IMR-90 (cell line): ENCODE measurements at regions not wholly inside any gene's neighbourhood (a gene's known extent, or its start where the extent isn't known, plus 50 kb on each side); places are given as distances from the start of the nearest gene placed in this dataset.

Experiments used
- ATAC-seq: fragments of 200-7000 bp; cut with Tn5 transposase; 2 replicates; pipeline ENCODE4 v1.9.1; 2020; ENCODE audit warnings: low read depth, mild to moderate bottlenecking, moderate library complexity
- BruUV-seq: library from RNA; stranded (reverse); fragments of 400-500 nt; replicated peaks from 2 replicates; lab custom pipeline; 2021; lab: Mats Ljungman, UMichigan
- CTCF ChIA-PET: fragments of 300-600 bp; formaldehyde crosslinking; extraction: SDS; loops from one replicate; lab custom pipeline; 2021; ENCODE audit warnings: antibody characterized with exemption; lab: Yijun Ruan, JAX
- POLR2A ChIA-PET: fragments of 300-600 bp; sonication (Branson Sonifier 250); formaldehyde crosslinking; loops from one replicate; lab custom pipeline; 2022; ENCODE audit warnings: antibody characterized with exemption; ENCODE audit not compliant: unreplicated experiment; lab: Charles Lee
- DNase-seq: peaks from one replicate; pipeline ENCODE4 v3.0.0; 2013
- H2AFZ ChIP-seq: replicated peaks from 2 replicates; pipeline ENCODE3; 2013; ENCODE audit warnings: low read length, mild to moderate bottlenecking; ENCODE audit not compliant: poor library complexity
- H2AK5ac ChIP-seq: 2 replicates; pipeline ENCODE4 v1.6.1; 2013; ENCODE audit warnings: low read depth, low read length, inconsistent platforms
- H2AK9ac ChIP-seq: replicated peaks from 2 replicates; pipeline ENCODE3; 2013; ENCODE audit warnings: mild to moderate bottlenecking, low read depth, low read length, moderate library complexity; ENCODE audit not compliant: poor library complexity
- H2BK120ac ChIP-seq: 2 replicates; pipeline ENCODE4 v1.6.1; 2013; ENCODE audit warnings: low read depth, low read length, inconsistent platforms
- H2BK15ac ChIP-seq: 3 replicates; pipeline ENCODE4 v1.6.1; 2013; ENCODE audit warnings: low read depth, low read length, inconsistent platforms
- H2BK20ac ChIP-seq: 2 replicates; pipeline ENCODE4 v1.6.1; 2013; ENCODE audit warnings: low read depth, mild to moderate bottlenecking, inconsistent platforms, low read length, moderate library complexity
- H2BK5ac ChIP-seq: 2 replicates; pipeline ENCODE4 v1.6.1; 2013; ENCODE audit warnings: mild to moderate bottlenecking, low read depth, low read length, inconsistent platforms; ENCODE audit not compliant: poor library complexity, severe bottlenecking
- H3K14ac ChIP-seq: replicated peaks from 2 replicates; pipeline ENCODE4 v1.6.1; 2013; ENCODE audit warnings: low read depth, low read length, inconsistent platforms
- H3K18ac ChIP-seq: 2 replicates; pipeline ENCODE4 v1.6.1; 2013; ENCODE audit warnings: low read depth, low read length, control low read depth
- H3K23ac ChIP-seq: 2 replicates; pipeline ENCODE4 v1.6.1; 2013; ENCODE audit warnings: low read depth, low read length, inconsistent platforms
- H3K27ac ChIP-seq: 2 replicates; pipeline ENCODE4 v1.5.1; 2013; ENCODE audit warnings: mild to moderate bottlenecking, control low read depth, low read length; ENCODE audit not compliant: insufficient read depth
- H3K27me3 ChIP-seq: 2 replicates; pipeline ENCODE4 v1.6.1; 2013; ENCODE audit warnings: low read length; ENCODE audit not compliant: control insufficient read depth, insufficient read depth
- H3K36me3 ChIP-seq: 2 replicates; pipeline ENCODE4 v1.6.1; 2013; ENCODE audit warnings: low read length, mixed read lengths; ENCODE audit not compliant: control insufficient read depth, insufficient read depth
- H3K4ac ChIP-seq: 2 replicates; pipeline ENCODE4 v1.6.1; 2013; ENCODE audit warnings: low read depth, low read length, inconsistent platforms
- H3K4me1 ChIP-seq: 2 replicates; pipeline ENCODE4 v1.6.1; 2013; ENCODE audit warnings: low read length, mixed read lengths; ENCODE audit not compliant: control insufficient read depth, insufficient read depth
- H3K4me2 ChIP-seq: 2 replicates; pipeline ENCODE4 v1.6.1; 2013; ENCODE audit warnings: low read depth, mild to moderate bottlenecking, control low read depth, low read length, moderate library complexity
- H3K4me3 ChIP-seq: 2 replicates; pipeline ENCODE4 v1.5.1; 2013; ENCODE audit warnings: low read depth, mild to moderate bottlenecking, control low read depth, low read length, moderate library complexity; ENCODE audit not compliant: insufficient read depth
- H3K56ac ChIP-seq: 2 replicates; pipeline ENCODE4 v1.6.1; 2013; ENCODE audit warnings: low read length, inconsistent platforms; ENCODE audit not compliant: insufficient read depth; ENCODE audit errors: extremely low read depth
- H3K79me1 ChIP-seq, 2 experiments: 2 replicates each; pipeline ENCODE4 v1.6.1; 2013; ENCODE audit warnings: low read length in 2 of 2, inconsistent platforms in 1 of 2, low read depth in 1 of 2
- H3K9ac ChIP-seq: 2 replicates; pipeline ENCODE4 v1.6.1; 2013; ENCODE audit warnings: low read depth, low read length, control low read depth
- H3K9me1 ChIP-seq: 2 replicates; pipeline ENCODE4 v1.6.1; 2013; ENCODE audit warnings: low read length, inconsistent platforms; ENCODE audit not compliant: insufficient read depth
- H3K9me3 ChIP-seq: 2 replicates; pipeline ENCODE4 v1.6.1; 2013; ENCODE audit warnings: low read length; ENCODE audit not compliant: control insufficient read depth, insufficient read depth
- H4K20me1 ChIP-seq: 2 replicates; pipeline ENCODE4 v1.6.1; 2013; ENCODE audit warnings: low read length, inconsistent platforms; ENCODE audit not compliant: insufficient read depth
- H4K5ac ChIP-seq: 2 replicates; pipeline ENCODE4 v1.6.1; 2013; ENCODE audit warnings: mild to moderate bottlenecking, low read depth, low read length, control low read depth
- H4K8ac ChIP-seq, 2 experiments: 2 replicates each; pipeline ENCODE4 v1.6.1; 2013; ENCODE audit warnings: low read depth in 2 of 2, low read length in 2 of 2, control low read depth in 1 of 2, inconsistent platforms in 1 of 2
- H4K91ac ChIP-seq: 2 replicates; pipeline ENCODE4 v1.6.1; 2013; ENCODE audit warnings: low read depth, low read length, inconsistent platforms; ENCODE audit not compliant: insufficient read depth
- BHLHE40 ChIP-seq: fragments of 150-350 bp; IDR thresholded peaks from 2 replicates; pipeline ENCODE4 v1.6.1; 2016; ENCODE audit warnings: mild to moderate bottlenecking, low read depth, low read length
- MAFK ChIP-seq: IDR thresholded peaks from 2 replicates; pipeline ENCODE4 v1.6.1; 2012; ENCODE audit warnings: low read depth, low read length, improper control_type of control experiment
- MXI1 ChIP-seq: IDR thresholded peaks from 2 replicates; pipeline ENCODE4 v1.6.1; 2012; ENCODE audit warnings: low read depth, mild to moderate bottlenecking, low read length, moderate library complexity, borderline replicate concordance
- POLR2A ChIP-seq: IDR thresholded peaks from 2 replicates; pipeline ENCODE4 v1.6.1; 2012; ENCODE audit warnings: mild to moderate bottlenecking, low read depth, low read length
- RCOR1 ChIP-seq: IDR thresholded peaks from 2 replicates; pipeline ENCODE4 v1.6.1; 2012; ENCODE audit warnings: mild to moderate bottlenecking, low read length, improper control_type of control experiment; ENCODE audit not compliant: insufficient replicate concordance
- RFX5 ChIP-seq: IDR thresholded peaks from 2 replicates; pipeline ENCODE4 v1.8.0; 2012; ENCODE audit warnings: low read depth, mild to moderate bottlenecking, low read length, moderate library complexity
- WGBS, 2 experiments: methylation state at CpG; one replicate each; pipeline versions ENCODE4 v1.1.5 to v1.1.7; 2013; ENCODE audit warnings: missing lambda C conversion rate in 2 of 2; ENCODE audit not compliant: insufficient read length in 1 of 2; ENCODE audit errors: extremely low coverage in 2 of 2; 5-methylcytosine and 5-hydroxymethylcytosine counted together
- dilution Hi-C: fragments of 300-500 bp; cut with HindIII; formaldehyde crosslinking; loops from one replicate; pipeline ENCODE4 v1.14.3; 2018; ENCODE audit warnings: low sequenced_read_pairs; ENCODE audit not compliant: unreplicated experiment
- in situ Hi-C: fragments of 300-500 bp; cut with MboI; formaldehyde crosslinking; loops from 3 replicates; pipeline ENCODE4 v1.14.3; 2019; ENCODE audit warnings: low sequenced_read_pairs, inconsistent platforms, mixed read lengths
- intact Hi-C: fragments of 100-400 bp; cut with micrococcal nuclease; formaldehyde crosslinking; loops from 2 replicates; pipeline ENCODE4 v1.10.0; 2022

- Histone ChIP-seq H2BK20ac (no peak overlapping the region), H3K9me1 (no peaks in the 10 kb centered on the region), H3K4me1 (no peaks in the 10 kb centered on the region), H3K79me1 (no peaks in the 10 kb centered on the region), H4K20me1 (no peaks in the 10 kb centered on the region), H2AFZ (no peak overlapping the region), H2BK120ac (no peak overlapping the region), H3K9ac (no peak overlapping the region), H4K5ac (no peak overlapping the region), H2AK9ac (no peak overlapping the region), H3K18ac (no peak overlapping the region), H3K23ac (no peak overlapping the region), H3K4ac (no peak overlapping the region), H2AK5ac (no peak overlapping the region), H2BK5ac (no peak overlapping the region), H3K56ac (no peak overlapping the region), H3K9me3 (no peaks in the 10 kb centered on the region), H3K36me3 (no peaks in the 10 kb centered on the region), H3K4me3 (no peak overlapping the region), H3K14ac (no peak overlapping the region), H3K4me2 (no peak overlapping the region), H4K8ac (no peak overlapping the region), H2BK15ac (no peak overlapping the region), H4K91ac (no peak overlapping the region), H3K27me3 (no peaks in the 10 kb centered on the region), H3K27ac (no peak overlapping the region)
- dilution Hi-C loops: no loop called here
- POLR2A ChIA-PET: no interaction called here
- DNase-seq (no peak), ATAC-seq (no peak)
- BruUV-seq: no TSS peak
- TF ChIP-seq BHLHE40 (no peak), MAFK (no peak), MXI1 (no peak), POLR2A (no peak), RFX5 (no peak), RCOR1 (no peak)
- no CpG with 5 or more reads among the region's 1 CpG for WGBS, 2 experiments
- in situ Hi-C loops: no loop called here
- intact Hi-C loops: no loop called here
- CTCF ChIA-PET: no interaction called here
Measured at GRCh38 chr1:104987210-104987609, 1237.5 kb downstream of the AMY1C start.
